ENCODE measurements at regions not wholly inside any gene's neighbourhood (a gene's known extent, or its start where the extent isn't known, plus 50 kb on each side); places are given as distances from the start of the nearest gene placed in this dataset.

DNA sequence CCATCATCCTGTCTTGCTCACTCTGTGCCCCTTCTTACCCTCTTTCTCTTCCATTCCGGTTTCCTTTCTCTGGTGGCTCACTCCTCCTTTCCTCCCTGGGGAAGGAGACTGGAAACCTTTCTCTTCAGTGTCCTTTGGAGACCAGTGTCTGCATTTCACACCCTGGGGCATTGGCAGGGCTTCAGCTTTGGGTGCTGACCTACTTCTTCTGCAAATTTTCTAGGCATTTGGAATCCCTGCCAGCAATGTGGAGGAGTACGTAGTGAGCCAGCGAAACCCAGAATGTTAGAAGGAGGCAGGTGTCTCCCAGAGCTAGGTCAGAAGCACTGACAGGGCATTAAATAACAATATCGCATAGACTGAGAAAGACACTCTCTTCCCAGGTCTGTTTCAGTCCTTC is 122.2 kb downstream of the SLC28A3 start:
- TF ChIP-seq EZH2phosphoT487 (IDR thresholded peaks at IDR 0.05; ENCODE audit: borderline replicate concordance, low read depth) (no peak), RAD21 (IDR thresholded peaks at IDR 0.05; ENCODE audit: low read length) (no peak), SIN3A (IDR thresholded peaks at IDR 0.05; ENCODE audit: borderline replicate concordance, low read depth, low read length) (no peak), SMC3 (IDR thresholded peaks at IDR 0.05; ENCODE audit: low read depth, low read length) (no peak), EP300 (IDR thresholded peaks at IDR 0.05; ENCODE audit: borderline replicate concordance in 1 of 2, low read depth in 1 of 2, low read length in 1 of 2) (no peak), RXRA (IDR thresholded peaks at IDR 0.05; ENCODE audit: borderline replicate concordance, low read depth) (no peak), TAF1 (IDR thresholded peaks at IDR 0.05; ENCODE audit: borderline replicate concordance, low read depth, low read length) (no peak), POLR2AphosphoS5 (IDR thresholded peaks at IDR 0.05; ENCODE audit: low read depth, low read length) (no peak), TCF12 (IDR thresholded peaks at IDR 0.05) (no peak)
- TF ChIP-seq, protein P1, sequence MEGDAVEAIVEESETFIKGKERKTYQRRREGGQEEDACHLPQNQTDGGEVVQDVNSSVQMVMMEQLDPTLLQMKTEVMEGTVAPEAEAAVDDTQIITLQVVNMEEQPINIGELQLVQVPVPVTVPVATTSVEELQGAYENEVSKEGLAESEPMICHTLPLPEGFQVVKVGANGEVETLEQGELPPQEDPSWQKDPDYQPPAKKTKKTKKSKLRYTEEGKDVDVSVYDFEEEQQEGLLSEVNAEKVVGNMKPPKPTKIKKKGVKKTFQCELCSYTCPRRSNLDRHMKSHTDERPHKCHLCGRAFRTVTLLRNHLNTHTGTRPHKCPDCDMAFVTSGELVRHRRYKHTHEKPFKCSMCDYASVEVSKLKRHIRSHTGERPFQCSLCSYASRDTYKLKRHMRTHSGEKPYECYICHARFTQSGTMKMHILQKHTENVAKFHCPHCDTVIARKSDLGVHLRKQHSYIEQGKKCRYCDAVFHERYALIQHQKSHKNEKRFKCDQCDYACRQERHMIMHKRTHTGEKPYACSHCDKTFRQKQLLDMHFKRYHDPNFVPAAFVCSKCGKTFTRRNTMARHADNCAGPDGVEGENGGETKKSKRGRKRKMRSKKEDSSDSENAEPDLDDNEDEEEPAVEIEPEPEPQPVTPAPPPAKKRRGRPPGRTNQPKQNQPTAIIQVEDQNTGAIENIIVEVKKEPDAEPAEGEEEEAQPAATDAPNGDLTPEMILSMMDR (IDR thresholded peaks at IDR 0.05) = no peak
- TF ChIP-seq, protein P2, sequence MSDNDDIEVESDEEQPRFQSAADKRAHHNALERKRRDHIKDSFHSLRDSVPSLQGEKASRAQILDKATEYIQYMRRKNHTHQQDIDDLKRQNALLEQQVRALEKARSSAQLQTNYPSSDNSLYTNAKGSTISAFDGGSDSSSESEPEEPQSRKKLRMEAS (IDR thresholded peaks at IDR 0.05; ENCODE audit: low read depth) = no peak

Data from SK-N-SH (cell line).